ENCODE measurements at regions not wholly inside any gene's neighbourhood (a gene's known extent, or its start where the extent isn't known, plus 50 kb on each side); places are given as distances from the start of the nearest gene placed in this dataset.

DNA sequence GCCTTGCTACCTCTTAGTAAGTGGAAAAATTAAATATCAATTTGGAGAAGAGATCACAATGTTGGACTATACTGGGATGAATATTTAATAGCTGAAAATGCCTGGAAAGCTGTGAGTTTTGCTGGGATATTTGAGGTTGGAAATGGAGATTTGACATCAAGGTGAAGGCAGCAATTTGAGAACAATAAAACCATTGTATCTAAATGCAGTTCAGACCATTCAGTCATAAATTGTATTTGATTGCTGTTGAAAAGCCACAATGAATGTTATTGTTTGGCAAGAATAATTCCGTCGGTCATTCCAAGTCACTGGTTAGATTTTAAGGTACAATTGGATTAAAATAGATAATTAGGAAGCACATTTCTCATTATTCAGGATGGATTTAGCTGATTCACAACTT, 325.6 kb downstream of the HRH4 start:
- TF ChIP-seq, protein P1, sequence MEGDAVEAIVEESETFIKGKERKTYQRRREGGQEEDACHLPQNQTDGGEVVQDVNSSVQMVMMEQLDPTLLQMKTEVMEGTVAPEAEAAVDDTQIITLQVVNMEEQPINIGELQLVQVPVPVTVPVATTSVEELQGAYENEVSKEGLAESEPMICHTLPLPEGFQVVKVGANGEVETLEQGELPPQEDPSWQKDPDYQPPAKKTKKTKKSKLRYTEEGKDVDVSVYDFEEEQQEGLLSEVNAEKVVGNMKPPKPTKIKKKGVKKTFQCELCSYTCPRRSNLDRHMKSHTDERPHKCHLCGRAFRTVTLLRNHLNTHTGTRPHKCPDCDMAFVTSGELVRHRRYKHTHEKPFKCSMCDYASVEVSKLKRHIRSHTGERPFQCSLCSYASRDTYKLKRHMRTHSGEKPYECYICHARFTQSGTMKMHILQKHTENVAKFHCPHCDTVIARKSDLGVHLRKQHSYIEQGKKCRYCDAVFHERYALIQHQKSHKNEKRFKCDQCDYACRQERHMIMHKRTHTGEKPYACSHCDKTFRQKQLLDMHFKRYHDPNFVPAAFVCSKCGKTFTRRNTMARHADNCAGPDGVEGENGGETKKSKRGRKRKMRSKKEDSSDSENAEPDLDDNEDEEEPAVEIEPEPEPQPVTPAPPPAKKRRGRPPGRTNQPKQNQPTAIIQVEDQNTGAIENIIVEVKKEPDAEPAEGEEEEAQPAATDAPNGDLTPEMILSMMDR (IDR thresholded peaks at IDR 0.05; ENCODE audit: low read length, missing control alignments): no peak
- no peak for DNase-seq (ENCODE audit: low read depth)
- H3K4me3 ChIP-seq (replicated peaks; ENCODE audit: low read depth, low read length): no peak overlapping the region

DNA sequence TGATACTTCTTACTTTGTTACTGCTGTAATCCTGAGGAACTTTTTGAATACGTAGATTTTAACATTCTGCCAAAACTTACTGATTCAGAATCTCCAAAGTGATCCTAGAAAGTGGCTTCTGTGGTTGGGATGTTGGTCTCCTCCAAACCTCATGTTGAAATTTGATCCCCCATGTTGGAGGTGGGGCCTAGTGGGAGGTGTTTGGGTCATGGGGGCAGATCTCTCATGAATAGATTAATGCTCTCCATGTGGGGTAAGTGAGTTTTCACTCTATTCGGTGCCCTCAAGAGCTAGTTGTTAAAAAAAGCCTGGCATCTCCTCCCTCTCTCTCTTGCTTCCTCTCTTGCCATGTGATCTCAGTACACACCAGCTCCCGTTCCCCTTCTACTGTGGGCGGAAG, 329.9 kb downstream of the HRH4 start:
- DNase-seq (ENCODE audit: low read depth): no peak
- no peak overlapping the region for H3K4me3 ChIP-seq (replicated peaks; ENCODE audit: low read depth, low read length)
- TF ChIP-seq, protein P1 (IDR thresholded peaks at IDR 0.05; ENCODE audit: low read length, missing control alignments): no peak

DNA sequence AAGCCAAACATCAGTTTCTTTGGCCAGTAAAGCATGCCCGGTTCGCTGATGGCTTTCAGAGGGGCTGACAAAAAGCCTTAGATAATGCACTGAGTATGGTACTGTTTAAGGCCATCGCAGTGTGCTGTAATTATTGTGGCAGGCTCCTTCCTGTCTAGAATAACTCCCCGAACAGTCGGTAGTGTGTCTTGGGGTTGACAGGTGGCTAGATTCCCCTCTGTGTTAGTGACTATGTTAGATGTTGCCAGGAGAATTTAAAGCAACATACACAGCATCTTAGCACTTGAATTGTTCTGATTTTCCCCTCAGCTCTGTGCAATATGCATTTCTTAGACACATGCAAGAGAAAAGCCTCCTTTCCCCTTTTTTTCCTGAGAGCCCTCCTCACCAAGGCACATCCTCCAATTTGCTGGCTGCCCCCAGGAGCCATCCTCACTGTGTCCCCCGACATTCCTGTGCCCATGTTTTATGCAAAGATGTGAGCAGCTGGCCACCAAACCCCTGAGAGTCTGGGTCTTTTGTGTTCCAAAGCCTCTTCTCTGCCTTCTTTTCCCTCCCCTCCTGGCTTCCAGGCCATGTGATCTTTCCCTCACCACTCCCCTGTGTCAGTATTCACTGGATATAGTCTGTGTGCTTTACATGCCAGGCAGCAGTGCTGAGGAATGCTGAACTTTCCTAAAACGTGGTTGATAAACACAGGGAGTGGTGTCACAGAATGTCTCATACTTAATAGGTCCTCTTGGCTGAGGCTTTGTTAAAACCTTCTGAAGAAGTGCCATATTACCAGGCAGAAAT, 331.5 kb downstream of the HRH4 start:
- TF ChIP-seq, protein P1 (IDR thresholded peaks at IDR 0.05; ENCODE audit: low read length, missing control alignments): no peak
- H3K4me3 ChIP-seq (replicated peaks; ENCODE audit: low read depth, low read length): no peak overlapping the region
- DNase-seq (ENCODE audit: low read depth): no peak

DNA sequence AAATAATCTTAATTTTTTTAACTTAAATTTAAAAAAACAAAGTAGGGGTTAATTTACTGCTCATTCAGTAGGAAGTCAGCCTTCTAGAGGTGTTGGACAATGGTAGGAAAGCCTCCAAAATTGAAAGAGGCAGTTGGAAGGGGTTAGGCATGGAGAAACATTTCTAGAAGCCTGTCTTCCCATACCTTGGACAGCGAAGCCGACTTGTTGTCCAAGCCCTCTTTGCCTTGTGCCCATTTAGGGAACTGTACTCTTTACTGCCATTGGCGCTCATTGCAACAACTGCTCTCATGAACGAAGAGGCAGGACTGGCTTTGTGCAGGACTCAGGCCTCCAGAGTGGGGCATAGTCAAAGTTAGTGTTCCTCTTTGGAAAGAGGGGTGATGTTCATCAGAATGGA, 333.3 kb downstream of the HRH4 start:
- H3K4me3 ChIP-seq (replicated peaks; ENCODE audit: low read depth, low read length): no peak overlapping the region
- TF ChIP-seq, protein P1 (IDR thresholded peaks at IDR 0.05; ENCODE audit: low read length, missing control alignments): no peak
- no peak for DNase-seq (ENCODE audit: low read depth)

DNA sequence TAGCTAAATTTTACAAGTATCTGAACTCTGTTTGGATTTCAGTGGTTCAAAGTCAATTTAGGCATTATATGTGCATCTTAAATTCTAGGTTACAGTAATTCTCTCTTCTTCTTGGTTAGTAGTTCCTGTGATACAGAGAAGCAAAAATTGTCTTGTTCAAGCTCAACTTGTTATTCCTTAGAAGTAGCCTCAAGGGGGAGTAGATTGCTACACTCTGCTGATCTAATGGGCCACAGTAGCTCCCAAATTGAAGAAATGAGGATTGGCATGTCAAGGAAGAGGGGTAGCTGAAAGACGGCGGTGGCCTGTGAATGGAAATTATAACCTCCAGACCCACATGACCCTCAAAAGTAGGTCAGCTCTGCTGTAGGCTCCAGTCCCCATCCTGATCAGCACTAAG, 334.7 kb downstream of the HRH4 start:
- H3K4me3 ChIP-seq (replicated peaks; ENCODE audit: low read depth, low read length): no peak overlapping the region
- DNase-seq (ENCODE audit: low read depth): no peak
- TF ChIP-seq, protein P1 (IDR thresholded peaks at IDR 0.05; ENCODE audit: low read length, missing control alignments): no peak

DNA sequence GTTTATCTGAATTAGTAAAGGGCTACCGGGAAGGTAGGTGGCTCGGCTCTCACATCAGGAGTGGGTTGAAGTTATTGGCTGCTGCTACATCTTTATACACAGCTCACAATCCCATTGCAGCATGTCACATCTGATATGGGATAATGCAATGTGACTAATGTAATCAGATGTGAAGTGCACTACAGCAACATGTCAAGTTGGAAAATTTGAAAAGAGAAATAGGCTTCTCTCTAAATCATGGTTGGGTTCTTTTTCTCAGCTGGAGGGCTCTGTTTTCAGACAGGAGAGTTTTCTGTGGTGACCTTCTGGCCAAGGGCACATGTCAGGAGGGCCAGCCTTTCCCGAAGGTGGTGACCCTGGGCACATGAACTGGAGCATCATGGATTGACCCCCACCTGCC, 337.5 kb downstream of the HRH4 start:
- DNase-seq (ENCODE audit: low read depth): no peak
- TF ChIP-seq, protein P1 (IDR thresholded peaks at IDR 0.05; ENCODE audit: low read length, missing control alignments): no peak
- no peak overlapping the region for H3K4me3 ChIP-seq (replicated peaks; ENCODE audit: low read depth, low read length)

DNA sequence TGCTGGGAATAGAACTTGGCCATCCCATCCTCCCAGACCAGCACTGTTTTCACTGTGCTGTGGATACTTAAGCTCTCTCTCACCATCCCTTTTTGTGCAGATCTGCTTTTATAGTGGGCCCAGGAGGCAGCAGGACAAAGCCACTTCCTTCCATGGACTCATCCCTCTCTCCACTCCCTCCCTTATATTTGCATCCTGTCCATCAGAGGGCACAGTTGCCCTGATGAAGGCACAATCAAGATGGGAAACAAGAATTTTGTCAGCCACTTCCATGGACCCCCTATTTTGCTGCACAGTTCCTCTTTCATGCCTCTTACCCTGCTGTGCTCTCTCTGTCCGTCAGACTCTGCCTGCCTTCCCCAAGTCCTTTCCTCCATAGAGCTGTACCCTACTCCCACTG, 338.7 kb downstream of the HRH4 start:
- no peak for DNase-seq (ENCODE audit: low read depth)
- TF ChIP-seq, protein P1 (IDR thresholded peaks at IDR 0.05; ENCODE audit: low read length, missing control alignments): no peak
- no peak overlapping the region for H3K4me3 ChIP-seq (replicated peaks; ENCODE audit: low read depth, low read length)

Measured in fibroblast of pulmonary artery (primary cell).